ENCODE measurements at regions not wholly inside any gene's neighbourhood (a gene's known extent, or its start where the extent isn't known, plus 50 kb on each side); places are given as distances from the start of the nearest gene placed in this dataset.
"Not testable (repeated sequence)": the region's sequence is repeated elsewhere in the genome, so short reads cannot be mapped to it uniquely, and the experiment has no call there.

GRCh38 chr2:102871707-102872106 lies 109.9 kb downstream of the TMEM182 start:
- DNase-seq = no peak

- DNase-seq = peak; percentile 43
Measured at GRCh38 chr2:102872388-102872787, 110.6 kb downstream of the TMEM182 start.

DNA sequence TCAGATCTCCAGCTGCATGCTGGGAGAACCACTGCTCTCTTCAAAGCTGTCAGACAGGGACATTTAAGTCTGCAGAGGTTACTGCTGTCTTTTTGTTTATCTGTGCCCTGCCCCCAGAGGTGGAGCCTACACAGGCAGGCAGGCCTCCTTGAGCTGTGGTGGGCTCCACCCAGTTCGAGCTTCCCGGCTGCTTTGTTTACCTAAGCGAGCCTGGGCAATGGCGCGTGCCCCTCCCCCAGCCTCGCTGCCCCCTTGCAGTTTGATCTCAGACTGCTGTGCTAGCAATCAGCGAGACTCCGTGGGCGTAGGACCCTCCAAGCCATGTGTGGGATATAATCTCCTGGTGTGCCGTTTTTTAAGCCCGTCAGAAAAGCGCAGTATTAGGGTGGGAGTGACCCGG lies 117.7 kb downstream of the TMEM182 start:
- not testable (repeated sequence) for DNase-seq

- DNase-seq = no peak
Measured at GRCh38 chr2:102880731-102881130, 118.9 kb downstream of the TMEM182 start.

- no peak for DNase-seq
Measured at GRCh38 chr2:102886216-102886893, 124.5 kb downstream of the TMEM182 start.

DNA sequence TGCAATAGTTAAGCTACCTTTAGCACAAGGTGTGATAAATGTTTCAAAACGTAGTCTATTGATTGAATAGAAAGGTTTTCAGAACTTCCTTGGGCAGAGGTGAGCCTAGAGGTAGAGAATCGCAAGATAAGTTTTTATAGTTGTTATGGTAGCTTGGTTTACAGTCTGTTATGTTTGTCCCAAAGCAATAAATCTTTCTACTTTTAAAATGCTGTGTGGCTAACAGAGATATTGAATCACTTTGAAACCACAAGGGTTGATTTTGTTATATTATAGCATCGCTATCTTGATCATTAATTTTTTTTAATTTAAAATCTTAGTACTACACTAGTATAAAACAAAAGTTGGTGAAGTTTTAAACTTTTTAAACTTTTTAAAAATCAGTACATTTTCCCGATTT lies 126.7 kb downstream of the TMEM182 start:
- no peak for DNase-seq

DNA sequence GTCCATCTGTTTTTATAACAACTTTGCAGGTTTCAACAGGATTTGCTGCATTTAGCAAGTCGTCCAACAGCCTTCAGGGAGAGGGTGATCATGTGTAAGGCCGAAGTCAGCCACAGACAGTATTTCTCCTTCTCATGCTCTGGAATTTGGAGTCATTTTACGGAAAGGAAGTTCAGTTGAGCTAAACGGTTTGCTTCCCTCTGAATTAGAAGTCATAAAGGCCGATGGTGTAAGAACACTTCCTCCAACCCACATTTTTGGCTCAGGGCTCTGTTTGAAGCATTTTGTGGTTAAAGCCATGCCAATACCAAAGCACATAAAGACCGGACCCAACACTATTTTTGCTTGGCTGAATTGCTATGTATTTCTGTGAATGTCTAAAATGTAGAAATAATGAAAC lies 129.5 kb downstream of the TMEM182 start:
- no peak for DNase-seq

DNA sequence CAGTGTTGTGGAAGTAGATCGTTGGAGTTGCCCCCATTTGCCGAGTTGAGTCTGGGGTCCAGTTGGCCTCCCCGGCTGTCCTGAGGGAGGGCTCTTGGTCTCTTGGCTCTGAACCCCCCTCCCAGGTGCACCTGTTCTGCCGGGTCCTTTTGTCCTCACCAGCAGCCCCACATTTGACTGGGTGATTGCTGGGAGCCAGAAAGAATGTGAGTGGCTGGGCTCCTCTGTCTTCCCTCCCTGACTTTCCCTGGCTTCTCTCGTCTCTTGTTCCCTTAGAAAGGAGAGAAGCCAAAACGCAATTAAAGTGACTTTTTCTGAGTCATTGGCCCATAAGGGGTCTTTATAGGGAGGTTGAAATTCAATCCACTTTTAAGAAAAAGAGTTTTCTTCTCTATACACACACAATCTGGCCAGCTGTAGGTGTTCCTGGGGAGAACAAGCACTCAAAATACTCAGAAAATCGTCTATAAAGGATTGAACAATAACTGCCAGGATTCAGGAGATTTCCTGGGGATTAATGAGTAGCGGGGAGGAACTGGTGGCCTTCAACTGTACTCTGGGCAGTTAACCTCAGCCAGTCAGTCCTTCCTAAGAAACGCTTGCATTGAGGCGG lies 131.0 kb downstream of the TMEM182 start:
- DNase-seq = no peak

GRCh38 chr2:102893870-102894269 lies 132.0 kb downstream of the TMEM182 start:
- DNase-seq = no peak

DNA sequence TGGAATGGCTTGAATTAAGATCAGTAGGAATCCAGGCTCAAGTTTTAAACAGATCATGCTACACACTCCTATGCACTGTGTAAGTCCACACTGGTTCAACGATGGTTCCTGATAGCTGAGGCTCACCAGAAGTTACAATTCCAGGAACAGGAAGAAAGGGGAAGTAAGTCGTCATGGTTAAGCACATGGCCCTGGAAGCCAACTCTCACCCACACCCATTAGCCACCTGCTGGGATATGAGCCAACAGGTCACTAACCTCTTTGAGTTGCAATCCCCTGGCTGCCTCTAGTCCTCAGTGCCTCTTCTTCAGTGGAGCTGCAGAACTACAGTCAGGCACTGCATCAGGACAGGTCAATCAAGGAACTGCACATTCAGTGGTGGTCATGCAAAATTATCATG lies 133.5 kb downstream of the TMEM182 start:
- peak; percentile 92 for DNase-seq

DNA sequence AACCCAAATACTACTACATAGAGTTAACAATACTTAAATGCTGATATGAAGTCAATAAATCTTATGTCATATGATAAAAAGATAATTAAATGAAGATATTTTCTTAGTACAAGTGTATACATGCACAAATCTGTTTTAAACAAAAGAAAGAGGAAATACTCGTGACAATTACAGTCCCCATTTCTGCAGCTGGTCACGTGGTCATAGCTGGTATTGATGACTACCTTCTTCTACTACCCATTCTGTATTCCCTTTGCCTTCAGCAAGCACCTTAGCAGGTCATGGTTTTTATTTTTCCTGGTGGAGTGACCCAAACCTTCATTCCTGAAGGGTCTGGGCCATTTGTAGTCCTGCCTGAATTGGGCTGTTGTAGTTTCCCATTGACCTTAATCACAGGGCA lies 147.4 kb downstream of the TMEM182 start:
- DNase-seq = not testable (repeated sequence)

- no peak for DNase-seq
Measured at GRCh38 chr2:102910724-102911123, 148.9 kb downstream of the TMEM182 start.

- no peak for DNase-seq
Measured at GRCh38 chr2:102915128-102915527, 153.3 kb downstream of the TMEM182 start.

DNA sequence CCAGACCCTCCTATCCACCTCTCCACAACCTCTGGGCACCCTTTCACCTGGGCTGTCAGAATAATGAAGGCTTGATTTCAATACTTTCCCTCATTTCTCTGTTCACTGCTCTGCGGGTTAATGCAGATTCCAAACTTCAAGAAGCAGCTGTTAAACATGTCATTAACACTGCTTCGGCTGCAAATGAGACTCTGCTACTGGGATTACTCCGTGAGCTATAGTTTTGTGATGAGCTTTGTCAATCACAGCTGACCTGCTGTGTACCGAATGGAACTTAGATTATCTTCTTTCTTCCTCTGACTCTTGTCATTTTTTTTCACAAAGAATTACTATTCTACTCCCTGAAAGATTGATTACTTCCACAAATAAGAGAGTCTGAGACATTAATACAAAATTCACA lies 160.5 kb downstream of the TMEM182 start:
- DNase-seq = no peak

DNA sequence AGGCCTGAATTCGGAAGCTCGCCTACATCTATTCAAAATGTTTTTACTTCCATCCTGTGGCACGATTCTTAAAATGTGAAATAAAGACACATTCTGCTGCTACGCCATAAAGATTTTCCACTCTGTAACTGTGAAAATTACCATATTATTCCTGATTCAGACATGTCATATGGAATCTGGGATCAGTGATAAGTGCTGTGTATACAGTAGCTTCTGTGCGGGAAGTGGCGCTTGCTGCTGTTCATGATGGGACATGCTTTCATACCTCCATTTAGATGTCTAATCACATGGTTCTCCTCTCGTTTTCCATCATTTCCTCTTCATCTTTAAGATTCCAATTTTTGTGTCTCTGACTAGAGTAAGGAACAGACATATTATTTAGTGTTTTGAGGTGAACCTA lies 163.2 kb downstream of the TMEM182 start:
- DNase-seq = no peak

- no peak for DNase-seq
Measured at GRCh38 chr2:102927854-102928267, 166.0 kb downstream of the TMEM182 start.

DNA sequence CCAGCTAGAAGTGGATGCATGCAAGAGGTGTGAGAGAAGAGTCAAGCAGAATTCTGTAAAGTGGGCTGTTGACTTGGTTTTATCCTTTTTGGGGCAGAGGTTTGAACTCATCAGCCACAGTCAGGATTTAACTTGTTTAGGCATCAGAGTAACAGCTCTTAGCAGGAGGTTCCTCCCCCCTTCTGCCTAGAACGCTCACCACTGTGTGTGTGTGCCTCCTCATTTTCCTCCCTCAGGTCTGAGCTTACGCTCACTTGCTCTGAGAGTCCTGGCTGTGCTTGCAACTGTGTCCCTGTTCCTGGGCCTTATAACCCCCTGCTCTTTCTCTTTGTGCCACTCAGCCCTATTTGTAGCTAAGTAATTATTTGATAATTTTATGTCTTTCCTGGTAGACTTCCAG lies 167.9 kb downstream of the TMEM182 start:
- no peak for DNase-seq

DNA sequence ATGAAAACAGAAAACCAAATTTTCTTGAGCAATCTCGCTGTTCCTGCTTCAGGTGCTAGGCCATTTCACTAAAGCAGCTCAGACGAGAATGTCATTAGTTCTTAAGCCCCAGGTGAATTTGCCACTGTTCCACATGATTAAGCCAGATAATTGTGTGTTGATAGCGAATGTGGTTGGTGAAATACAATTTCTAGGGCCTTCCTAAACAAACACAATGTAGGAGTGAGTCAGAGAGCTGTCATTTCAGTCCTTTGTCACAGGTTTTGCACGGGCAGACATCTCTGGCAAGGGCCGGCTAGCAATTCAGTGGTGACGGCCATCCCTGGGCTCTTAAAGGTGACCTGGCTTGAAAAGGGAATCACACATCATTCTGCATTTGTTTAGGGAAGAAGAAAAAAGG lies 170.7 kb downstream of the TMEM182 start:
- DNase-seq = no peak

DNA sequence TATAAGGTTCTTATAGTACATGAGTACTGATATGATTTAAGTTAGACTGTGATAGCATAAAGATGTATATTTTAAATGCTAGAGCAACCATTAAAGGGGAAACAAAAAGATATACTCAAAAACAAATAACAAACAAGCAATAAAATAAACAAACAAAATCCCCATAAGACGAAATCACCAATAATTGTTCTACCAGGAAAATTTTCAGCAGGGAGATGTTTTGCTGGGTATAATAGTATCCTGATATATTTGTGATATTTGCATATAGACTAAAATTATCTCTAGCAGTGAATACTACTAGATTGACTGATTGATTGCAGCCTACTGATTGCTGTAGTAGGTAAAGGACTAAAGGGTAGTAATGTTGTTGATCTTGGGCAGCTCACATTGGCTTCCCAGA lies 177.4 kb downstream of the TMEM182 start:
- DNase-seq = no peak

DNA sequence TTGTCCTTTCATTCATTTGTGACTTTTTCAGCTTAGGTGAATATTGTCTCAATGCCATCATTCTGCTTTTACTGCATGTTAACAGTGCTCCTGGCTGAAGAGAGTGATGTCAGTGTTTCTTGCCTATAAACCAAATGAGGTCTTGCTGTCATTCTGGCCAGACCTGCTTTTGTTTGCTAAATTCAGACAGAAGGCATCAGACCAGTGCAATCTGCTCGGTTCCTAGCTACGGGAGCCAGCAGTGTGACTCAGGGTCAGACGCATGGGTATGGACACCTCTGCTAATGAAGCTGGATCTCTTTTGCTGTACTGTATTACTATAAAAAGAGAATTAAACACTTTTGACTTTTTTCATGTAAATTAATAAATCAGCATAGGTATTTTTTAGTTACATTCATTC lies 178.9 kb downstream of the TMEM182 start:
- DNase-seq = no peak

- DNase-seq = no peak
Measured at GRCh38 chr2:102942107-102942506, 180.3 kb downstream of the TMEM182 start.

DNA sequence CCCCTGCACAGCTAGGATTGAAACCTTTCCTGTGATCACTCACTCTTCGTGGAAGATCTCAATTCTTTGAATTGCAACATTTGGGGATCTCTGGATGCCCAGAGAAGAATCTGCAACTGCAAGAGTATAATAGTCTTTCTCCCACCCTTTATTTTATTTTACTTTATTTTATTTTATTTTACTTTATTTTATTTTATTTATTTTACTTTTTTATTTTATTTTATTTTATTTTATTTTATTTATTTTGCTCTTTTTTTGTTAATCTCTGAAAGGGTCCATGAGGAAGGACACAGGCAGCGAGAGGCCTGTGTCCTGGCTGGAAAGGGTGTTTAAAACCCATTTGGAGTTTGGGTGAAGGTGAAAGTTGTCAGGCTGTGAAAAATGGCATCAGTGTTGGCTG lies 181.4 kb downstream of the TMEM182 start:
- DNase-seq = no peak

- peak; percentile 32 for DNase-seq
Measured at GRCh38 chr2:102950371-102950946, 188.6 kb downstream of the TMEM182 start.

GRCh38 chr2:102951249-102951648 lies 189.4 kb downstream of the TMEM182 start:
- peak; percentile 41 for DNase-seq

GRCh38 chr2:102967451-102967850 lies 205.6 kb downstream of the TMEM182 start:
- DNase-seq = no peak
